LNCAP (cell line): ENCODE measurements at regions not wholly inside any gene's neighbourhood (a gene's known extent, or its start where the extent isn't known, plus 50 kb on each side); places are given as distances from the start of the nearest gene placed in this dataset.

Experiments
- CTCF ChIP-seq: fragments of 450-650 bp; IDR thresholded peaks from 2 replicates; pipeline ENCODE4 v1.5.1; 2017; ENCODE audit warnings: mild to moderate bottlenecking

- no peak for TF ChIP-seq CTCF
Observed at GRCh38 chr2:242048479-242048878, 178.9 kb downstream of the RTP5 start.

GRCh38 chr2:242051463-242051862 lies 181.9 kb downstream of the RTP5 start:
- no peak for TF ChIP-seq CTCF

- no peak for TF ChIP-seq CTCF
Observed at GRCh38 chr2:242052421-242052820, 182.9 kb downstream of the RTP5 start.

GRCh38 chr2:242053921-242054320 lies 184.4 kb downstream of the RTP5 start:
- no peak for TF ChIP-seq CTCF

GRCh38 chr2:242054406-242054805 lies 184.9 kb downstream of the RTP5 start:
- no peak for TF ChIP-seq CTCF

GRCh38 chr2:242054881-242055801 lies 185.6 kb downstream of the RTP5 start:
- no peak for TF ChIP-seq CTCF

GRCh38 chr2:242056026-242056425 lies 186.5 kb downstream of the RTP5 start:
- TF ChIP-seq CTCF, result no peak
